A549 (cell line): ENCODE measurements at regions not wholly inside any gene's neighbourhood (a gene's known extent, or its start where the extent isn't known, plus 50 kb on each side); places are given as distances from the start of the nearest gene placed in this dataset.
A peak's percentile ranks its signal among the peaks of the same experiment; 100 is the strongest.

Experiments
- BHLHE40 ChIP-seq: IDR thresholded peaks from 2 replicates; pipeline ENCODE4 v1.6.1; 2012; ENCODE audit warnings: low read depth, low read length, inconsistent platforms
- CBX8 ChIP-seq: fragments of 200-600 bp; sonication (generic); IDR thresholded peaks from 2 replicates; pipeline ENCODE4 v1.6.1; 2016
- CEBPB ChIP-seq, 2 experiments: fragments of >200 bp in 1 of 2; sonication (Bioruptor Twin) in 1 of 2; formaldehyde crosslinking in 1 of 2; IDR thresholded peaks; 2 replicates each; pipeline ENCODE4 v1.6.1; 2012 to 2016
- CHD4 ChIP-seq: fragments of 200-600 bp; sonication (generic); IDR thresholded peaks from 2 replicates; pipeline ENCODE4 v1.6.1; 2016; ENCODE audit warnings: antibody characterized with exemption, mild to moderate bottlenecking, borderline replicate concordance
- CTCF ChIP-seq: fragments of >200 bp; sonication (Bioruptor Twin); formaldehyde crosslinking; IDR thresholded peaks from 3 replicates; pipeline ENCODE4 v1.5.1; 2016
- E2F6 ChIP-seq: IDR thresholded peaks from 2 replicates; pipeline ENCODE4 v1.6.1; 2012; ENCODE audit warnings: low read depth, borderline replicate concordance
- EHF ChIP-seq: fragments of 250-450 bp; sonication (Bioruptor Pico); IDR thresholded peaks from 2 replicates; pipeline ENCODE4 v1.5.0; 2020; ENCODE audit warnings: mild to moderate bottlenecking
- EHMT2 ChIP-seq: fragments of 200-600 bp; sonication (generic); IDR thresholded peaks from 2 replicates; pipeline ENCODE4 v1.6.1; 2016; ENCODE audit warnings: antibody characterized with exemption, low read depth, mild to moderate bottlenecking, moderate library complexity
- ELK1 ChIP-seq: fragments of 150-350 bp; IDR thresholded peaks from 2 replicates; pipeline ENCODE4 v1.6.1; 2014; ENCODE audit warnings: low read depth, mild to moderate bottlenecking, low read length
- FOSB ChIP-seq: fragments of 250-450 bp; sonication (Bioruptor Pico); IDR thresholded peaks from 2 replicates; pipeline ENCODE4 v1.5.0; 2020; ENCODE audit warnings: mild to moderate bottlenecking, moderate library complexity
- FOSL2 ChIP-seq, 2 experiments: fragments of 450-650 bp in 1 of 2; fragments of >200 bp in 1 of 2; sonication (Bioruptor Twin) in 1 of 2; formaldehyde crosslinking; IDR thresholded peaks; 2 replicates each; pipeline versions ENCODE4 v1.5.0 to v1.6.1; 2016 to 2020; ENCODE audit warnings: mild to moderate bottlenecking in 1 of 2, moderate library complexity in 1 of 2
- GATA3 ChIP-seq: IDR thresholded peaks from 2 replicates; pipeline ENCODE4 v1.6.1; 2012; ENCODE audit warnings: borderline replicate concordance
- HES2 ChIP-seq: fragments of >200 bp; sonication (Bioruptor Twin); formaldehyde crosslinking; IDR thresholded peaks from 2 replicates; pipeline ENCODE4 v1.6.1; 2016
- HEYL ChIP-seq: fragments of 250-450 bp; sonication (Bioruptor Pico); IDR thresholded peaks from 2 replicates; pipeline ENCODE4 v1.8.0; 2021; ENCODE audit warnings: mild to moderate bottlenecking, moderate library complexity
- HOXA7 ChIP-seq: fragments of 250-450 bp; sonication (Bioruptor Pico); IDR thresholded peaks from 2 replicates; pipeline ENCODE4 v1.5.0; 2020; ENCODE audit warnings: mild to moderate bottlenecking, moderate library complexity
- HOXB13 ChIP-seq: fragments of 250-450 bp; sonication (Bioruptor Pico); IDR thresholded peaks from 2 replicates; pipeline ENCODE4 v1.5.0; 2020; ENCODE audit warnings: low read depth, mild to moderate bottlenecking, moderate library complexity
- JUN ChIP-seq, 2 experiments: fragments of >200 bp; sonication (Bioruptor Twin); formaldehyde crosslinking; IDR thresholded peaks; 2 replicates in 1 of 2; 3 replicates in 1 of 2; pipeline ENCODE4 v1.6.1; 2016 to 2017
- KDM1A ChIP-seq: fragments of 200-600 bp; sonication (generic); IDR thresholded peaks from 2 replicates; pipeline ENCODE4 v1.6.1; 2016; ENCODE audit warnings: low read depth, mild to moderate bottlenecking
- KDM5A ChIP-seq: fragments of 200-600 bp; sonication (generic); IDR thresholded peaks from 2 replicates; pipeline ENCODE4 v1.6.1; 2016; ENCODE audit warnings: antibody characterized with exemption, mild to moderate bottlenecking
- MAFK ChIP-seq: fragments of 450-650 bp; IDR thresholded peaks from 2 replicates; pipeline ENCODE4 v1.6.1; 2014; ENCODE audit not compliant: partially characterized antibody
- MAX ChIP-seq: IDR thresholded peaks from 2 replicates; pipeline ENCODE4 v1.6.1; 2012
- MAZ ChIP-seq: fragments of 150-350 bp; IDR thresholded peaks from 2 replicates; pipeline ENCODE4 v1.6.1; 2014; ENCODE audit warnings: antibody characterized with exemption, low read depth, low read length, borderline replicate concordance
- PHF8 ChIP-seq: fragments of 200-600 bp; sonication (generic); IDR thresholded peaks from 2 replicates; pipeline ENCODE4 v1.6.1; 2016; ENCODE audit warnings: low read depth, mild to moderate bottlenecking, antibody characterized with exemption, moderate library complexity, borderline replicate concordance
- POLR2AphosphoS2 ChIP-seq: conservative IDR thresholded peaks from 2 replicates; pipeline ENCODE4 v1.6.1; 2012; ENCODE audit warnings: low read length, improper control_type of control experiment, inconsistent platforms
- RAD21 ChIP-seq, 2 experiments: fragments of >200 bp in 1 of 2; sonication (Bioruptor Twin) in 1 of 2; formaldehyde crosslinking in 1 of 2; IDR thresholded peaks in 1 of 2; conservative IDR thresholded peaks in 1 of 2; 2 replicates in 1 of 2; 3 replicates in 1 of 2; pipeline ENCODE4 v1.6.1; 2012 to 2018; ENCODE audit warnings: inconsistent platforms in 1 of 2
- RARB ChIP-seq: fragments of 250-450 bp; sonication (Bioruptor Pico); IDR thresholded peaks from 2 replicates; pipeline ENCODE4 v1.8.0; 2021; ENCODE audit warnings: mild to moderate bottlenecking, moderate library complexity
- RCOR1 ChIP-seq: fragments of 150-350 bp; IDR thresholded peaks from 2 replicates; pipeline ENCODE4 v1.6.1; 2014; ENCODE audit warnings: antibody characterized with exemption, low read length, low read depth
- RNF2 ChIP-seq: fragments of 200-600 bp; sonication (generic); IDR thresholded peaks from 2 replicates; pipeline ENCODE4 v1.6.1; 2016; ENCODE audit warnings: low read depth, mild to moderate bottlenecking, antibody characterized with exemption, moderate library complexity, borderline replicate concordance
- SMC3 ChIP-seq: fragments of >200 bp; sonication (Bioruptor Twin); formaldehyde crosslinking; IDR thresholded peaks from 3 replicates; pipeline ENCODE4 v1.6.1; 2018; ENCODE audit warnings: inconsistent platforms
- SREBF2 ChIP-seq: fragments of 450-650 bp; IDR thresholded peaks from 2 replicates; pipeline ENCODE4 v1.6.1; 2014; ENCODE audit warnings: mild to moderate bottlenecking, moderate library complexity
- TFCP2L1 ChIP-seq: fragments of 250-450 bp; sonication (Bioruptor Pico); IDR thresholded peaks from 2 replicates; pipeline ENCODE4 v1.5.0; 2021; ENCODE audit warnings: mild to moderate bottlenecking
- TP53 ChIP-seq: fragments of 250-450 bp; sonication (Bioruptor Pico); IDR thresholded peaks from 2 replicates; pipeline ENCODE4 v1.5.0; 2021; ENCODE audit warnings: mild to moderate bottlenecking, moderate library complexity
- ZFP36 ChIP-seq: fragments of 450-650 bp; IDR thresholded peaks from 2 replicates; pipeline ENCODE4 v1.6.1; 2014; ENCODE audit warnings: borderline replicate concordance; ENCODE audit not compliant: partially characterized antibody

- TF ChIP-seq GATA3 (peak; percentile 76; the same call in 1 of the 2 replicates), MAX (no peak; the same call in 1 of the 2 replicates), FOSB (CRISPR knock-in tag) (no peak), MAZ (no peak), RCOR1 (no peak), KDM5A (no peak), SREBF2 (no peak), PHF8 (no peak), HES2 (no peak), EHF (CRISPR knock-in tag) (no peak), CHD4 (no peak), CBX8 (no peak), TFCP2L1 (CRISPR knock-in tag) (no peak), RNF2 (no peak), RAD21 (conservative IDR thresholded peaks at IDR 0.05 in 1 of 2, IDR thresholded peaks at IDR 0.05 in 1 of 2) (peak in 1 of 2 experiments; percentile 30; a peak in 1 of 5 replicates), BHLHE40 (no peak), E2F6 (no peak), HEYL (CRISPR knock-in tag) (no peak), EHMT2 (no peak), RARB (no peak), FOSL2 (IDR thresholded peaks at IDR 0.05) (peak; percentile 62; the same call in 1 of the 2 replicates), FOSL2 (CRISPR knock-in tag; IDR thresholded peaks at IDR 0.05) (peak; percentile 21; the same call in 1 of the 2 replicates), HOXA7 (CRISPR knock-in tag) (no peak), ZFP36 (no peak), CEBPB (IDR thresholded peaks at IDR 0.05) (no peak), JUN (IDR thresholded peaks at IDR 0.05) (peak; percentile 55 to 65; a peak in 3 of 5 replicates), KDM1A (no peak), HOXB13 (CRISPR knock-in tag) (no peak), CTCF (no peak), ELK1 (no peak), TP53 (CRISPR knock-in tag) (no peak), MAFK (peak; percentile 41), POLR2AphosphoS2 (no peak), SMC3 (peak; percentile 18; the same call in 1 of the 3 replicates)
Measured at GRCh38 chr13:44219577-44220548, 153.8 kb upstream of the SERP2 start (continued).
